H9 (cell line): ENCODE measurements at regions not wholly inside any gene's neighbourhood (a gene's known extent, or its start where the extent isn't known, plus 50 kb on each side); places are given as distances from the start of the nearest gene placed in this dataset.

Source experiments
- DNase-seq: peaks from one replicate; pipeline ENCODE4 v3.0.0-alpha.2; 2017
- H2AFZ ChIP-seq: one replicate; pipeline ENCODE4 v1.6.1; 2013; ENCODE audit warnings: mild to moderate bottlenecking, low read length, control low read depth, moderate library complexity
- H2AK5ac ChIP-seq: 2 replicates; pipeline ENCODE4 v1.6.1; 2013; ENCODE audit warnings: low read length, control low read depth, mixed read lengths; ENCODE audit not compliant: insufficient read length
- H2BK120ac ChIP-seq: one replicate; pipeline ENCODE4 v1.6.1; 2013; ENCODE audit warnings: low read depth, mild to moderate bottlenecking, low read length, control low read depth, inconsistent platforms; ENCODE audit not compliant: poor library complexity, severe bottlenecking
- H2BK12ac ChIP-seq: 2 replicates; pipeline ENCODE4 v1.6.1; 2013; ENCODE audit warnings: low read length, control low read depth, mixed read lengths, low read depth; ENCODE audit not compliant: insufficient read length
- H2BK15ac ChIP-seq: 2 replicates; pipeline ENCODE4 v1.6.1; 2013; ENCODE audit warnings: low read depth, low read length, control low read depth
- H2BK20ac ChIP-seq: one replicate; pipeline ENCODE4 v1.6.1; 2013; ENCODE audit warnings: low read depth, mild to moderate bottlenecking, low read length, control low read depth, inconsistent platforms; ENCODE audit not compliant: poor library complexity, severe bottlenecking
- H2BK5ac ChIP-seq: 2 replicates; pipeline ENCODE4 v1.6.1; 2013; ENCODE audit warnings: low read length, control low read depth, mixed read lengths; ENCODE audit not compliant: insufficient read length
- H3K14ac ChIP-seq: 2 replicates; pipeline ENCODE4 v1.6.1; 2013; ENCODE audit warnings: low read length, control low read depth; ENCODE audit not compliant: insufficient read depth
- H3K18ac ChIP-seq: 2 replicates; pipeline ENCODE4 v1.6.1; 2013; ENCODE audit warnings: low read depth, mild to moderate bottlenecking, mixed read lengths, low read length, control low read depth; ENCODE audit not compliant: insufficient read length
- H3K23ac ChIP-seq: 2 replicates; pipeline ENCODE4 v1.6.1; 2013; ENCODE audit warnings: low read length, control low read depth, mixed read lengths, low read depth; ENCODE audit not compliant: insufficient read length
- H3K23me2 ChIP-seq: 2 replicates; pipeline ENCODE4 v1.6.1; 2013; ENCODE audit warnings: low read depth, mild to moderate bottlenecking, mixed read lengths, low read length, control low read depth; ENCODE audit not compliant: insufficient read length, poor library complexity, severe bottlenecking
- H3K27ac ChIP-seq: 2 replicates; pipeline ENCODE4 v1.5.1; 2013; ENCODE audit warnings: low read length, control low read depth, mixed read lengths, low read depth; ENCODE audit not compliant: insufficient read length
- H3K27me3 ChIP-seq: 2 replicates; pipeline ENCODE4 v1.6.1; 2013; ENCODE audit warnings: low read length, control low read depth, inconsistent platforms; ENCODE audit not compliant: insufficient read depth
- H3K4ac ChIP-seq: 2 replicates; pipeline ENCODE4 v1.6.1; 2013; ENCODE audit warnings: low read depth, mild to moderate bottlenecking, control low read depth, inconsistent platforms, low read length, moderate library complexity
- H3K4me1 ChIP-seq: 2 replicates; pipeline ENCODE4 v1.6.1; 2013; ENCODE audit warnings: low read length, control low read depth, inconsistent platforms; ENCODE audit not compliant: insufficient read depth
- H3K4me2 ChIP-seq: 2 replicates; pipeline ENCODE4 v1.6.1; 2013; ENCODE audit warnings: low read length, control low read depth, mixed read lengths; ENCODE audit not compliant: insufficient read length, insufficient read depth
- H3K56ac ChIP-seq: 2 replicates; pipeline ENCODE4 v1.6.1; 2013; ENCODE audit warnings: low read depth, mild to moderate bottlenecking, mixed read lengths, low read length, control low read depth; ENCODE audit not compliant: insufficient read length
- H3K79me1 ChIP-seq: 2 replicates; pipeline ENCODE4 v1.6.1; 2013; ENCODE audit warnings: low read depth, mild to moderate bottlenecking, moderate library complexity, low read length, control low read depth, inconsistent platforms; ENCODE audit not compliant: insufficient read depth, poor library complexity, severe bottlenecking
- H3K79me2 ChIP-seq: 2 replicates; pipeline ENCODE4 v1.6.1; 2013; ENCODE audit warnings: low read length, control low read depth, inconsistent platforms; ENCODE audit not compliant: insufficient read depth
- H3K9ac ChIP-seq: 2 replicates; pipeline ENCODE4 v1.6.1; 2013; ENCODE audit warnings: low read length, control low read depth, mixed read lengths; ENCODE audit not compliant: insufficient read length; ENCODE audit errors: extremely low read depth
- H3K9me3 ChIP-seq: one replicate; pipeline ENCODE4 v1.6.1; 2013; ENCODE audit warnings: low read depth, low read length, inconsistent platforms; ENCODE audit not compliant: control insufficient read depth
- H3T11ph ChIP-seq: one replicate; pipeline ENCODE4 v1.6.1; 2013; ENCODE audit warnings: mild to moderate bottlenecking, low read length, control low read depth, inconsistent platforms
- H4K20me1 ChIP-seq: one replicate; pipeline ENCODE4 v1.6.1; 2013; ENCODE audit not compliant: control insufficient read depth, insufficient read length, insufficient read depth
- H4K5ac ChIP-seq: 2 replicates; pipeline ENCODE4 v1.6.1; 2013; ENCODE audit warnings: low read depth, mild to moderate bottlenecking, mixed read lengths, low read length, control low read depth; ENCODE audit not compliant: insufficient read length
- H4K8ac ChIP-seq: replicated peaks from 2 replicates; pipeline ENCODE4 v1.6.1; 2013; ENCODE audit warnings: low read length, control low read depth, mixed read lengths, low read depth; ENCODE audit not compliant: insufficient read length
- H4K91ac ChIP-seq: 2 replicates; pipeline ENCODE4 v1.6.1; 2013; ENCODE audit warnings: low read depth, mild to moderate bottlenecking, moderate library complexity, mixed read lengths, low read length, control low read depth; ENCODE audit not compliant: insufficient read length
- H3K27ac Mint-ChIP-seq, 3 experiments: 2 replicates in 2 of 3; 3 replicates in 1 of 3; pipeline ENCODE4 v1.8.0; 2020 to 2021; ENCODE audit warnings: mixed read lengths in 3 of 3, mild to moderate bottlenecking in 1 of 3, moderate library complexity in 1 of 3
- H3K27me3 Mint-ChIP-seq: 2 replicates; pipeline ENCODE4 v1.8.0; 2021; ENCODE audit warnings: low read depth, mild to moderate bottlenecking, moderate library complexity, mixed read lengths
- H3K36me3 Mint-ChIP-seq, 3 experiments: 2 replicates in 2 of 3; 3 replicates in 1 of 3; pipeline ENCODE4 v1.8.0; 2020 to 2021; ENCODE audit warnings: low read depth in 3 of 3, mixed read lengths in 3 of 3; ENCODE audit not compliant: insufficient read depth in 1 of 3
- H3K4me1 Mint-ChIP-seq, 2 experiments: 2 replicates each; pipeline ENCODE4 v1.8.0; 2020; ENCODE audit warnings: mixed read lengths in 2 of 2
- H3K4me3 Mint-ChIP-seq, 2 experiments: 2 replicates in 1 of 2; 3 replicates in 1 of 2; pipeline ENCODE4 v1.8.0; 2020 to 2021; ENCODE audit warnings: mild to moderate bottlenecking in 2 of 2, mixed read lengths in 2 of 2, moderate library complexity in 1 of 2
- H3K9me3 Mint-ChIP-seq, 2 experiments: 2 replicates in 1 of 2; 3 replicates in 1 of 2; pipeline ENCODE4 v1.8.0; 2020; ENCODE audit warnings: mild to moderate bottlenecking in 2 of 2, mixed read lengths in 2 of 2, moderate library complexity in 1 of 2
- WGBS: extraction: QIAGEN DNeasy Blood & Tissue Kit; methylation state at CpG from one replicate; pipeline ENCODE4 v1.1.7; 2013; ENCODE audit warnings: missing lambda C conversion rate, low lambda C conversion rate, mixed read lengths; ENCODE audit not compliant: insufficient read length; ENCODE audit errors: extremely low coverage; 5-methylcytosine and 5-hydroxymethylcytosine counted together
- TF ChIP-seq, protein P1 (sequence below): fragments of 200-600 bp; sonication (generic); conservative IDR thresholded peaks from 3 replicates; pipeline ENCODE4 v1.8.0; 2021; ENCODE audit warnings: antibody characterized with exemption, mild to moderate bottlenecking

- TF ChIP-seq, protein P1, sequence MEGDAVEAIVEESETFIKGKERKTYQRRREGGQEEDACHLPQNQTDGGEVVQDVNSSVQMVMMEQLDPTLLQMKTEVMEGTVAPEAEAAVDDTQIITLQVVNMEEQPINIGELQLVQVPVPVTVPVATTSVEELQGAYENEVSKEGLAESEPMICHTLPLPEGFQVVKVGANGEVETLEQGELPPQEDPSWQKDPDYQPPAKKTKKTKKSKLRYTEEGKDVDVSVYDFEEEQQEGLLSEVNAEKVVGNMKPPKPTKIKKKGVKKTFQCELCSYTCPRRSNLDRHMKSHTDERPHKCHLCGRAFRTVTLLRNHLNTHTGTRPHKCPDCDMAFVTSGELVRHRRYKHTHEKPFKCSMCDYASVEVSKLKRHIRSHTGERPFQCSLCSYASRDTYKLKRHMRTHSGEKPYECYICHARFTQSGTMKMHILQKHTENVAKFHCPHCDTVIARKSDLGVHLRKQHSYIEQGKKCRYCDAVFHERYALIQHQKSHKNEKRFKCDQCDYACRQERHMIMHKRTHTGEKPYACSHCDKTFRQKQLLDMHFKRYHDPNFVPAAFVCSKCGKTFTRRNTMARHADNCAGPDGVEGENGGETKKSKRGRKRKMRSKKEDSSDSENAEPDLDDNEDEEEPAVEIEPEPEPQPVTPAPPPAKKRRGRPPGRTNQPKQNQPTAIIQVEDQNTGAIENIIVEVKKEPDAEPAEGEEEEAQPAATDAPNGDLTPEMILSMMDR: no peak
- no peaks in the 10 kb centered on the region for H3K4me1 ChIP-seq
- no CpG with 5 or more reads among the region's 1 CpG for WGBS
- no peak overlapping the region for H2AK5ac ChIP-seq
- Mint-ChIP-seq H3K27ac (no peak overlapping the region), H3K9me3 (no peaks in the 10 kb centered on the region; a peak in 2 of 5 replicates), H3K4me1 (no peaks in the 10 kb centered on the region), H3K27me3 (no peaks in the 10 kb centered on the region), H3K4me3 (no peak overlapping the region), H3K36me3 (no peaks in the 10 kb centered on the region)
- H3K18ac ChIP-seq: no peak overlapping the region
- no peak for DNase-seq
- no peak overlapping the region for H3K56ac ChIP-seq
- no peak overlapping the region for H3K23ac ChIP-seq
- H3K14ac ChIP-seq: no peak overlapping the region
- no peak overlapping the region for H2AFZ ChIP-seq
- H4K8ac ChIP-seq: no peak overlapping the region
- no peak overlapping the region for H3K9ac ChIP-seq
- no peaks in the 10 kb centered on the region for H4K20me1 ChIP-seq
- no peaks in the 10 kb centered on the region for H3K79me1 ChIP-seq
- H2BK12ac ChIP-seq: no peak overlapping the region
- no peak overlapping the region for H2BK5ac ChIP-seq
- no peak overlapping the region for H3K4me2 ChIP-seq
- H2BK120ac ChIP-seq: no peak overlapping the region
- no peak overlapping the region for H2BK20ac ChIP-seq
- H3K4ac ChIP-seq: no peak overlapping the region
- H3K27ac ChIP-seq: no peak overlapping the region
- no peak overlapping the region for H3T11ph ChIP-seq
- no peaks in the 10 kb centered on the region for H3K27me3 ChIP-seq
- H3K79me2 ChIP-seq: no peaks in the 10 kb centered on the region
- no peaks in the 10 kb centered on the region for H3K23me2 ChIP-seq
- H2BK15ac ChIP-seq: no peak overlapping the region
- no peaks in the 10 kb centered on the region for H3K9me3 ChIP-seq
- no peak overlapping the region for H4K5ac ChIP-seq
- no peak overlapping the region for H4K91ac ChIP-seq
Measured at GRCh38 chr6:67497749-67498148, 1137.3 kb upstream of the ADGRB3 start.
